NOMO-1 (cell line): ENCODE measurements at regions not wholly inside any gene's neighbourhood (a gene's known extent, or its start where the extent isn't known, plus 50 kb on each side); places are given as distances from the start of the nearest gene placed in this dataset.
A peak's percentile ranks its signal among the peaks of the same experiment; 100 is the strongest.

Source experiments
- DNase-seq, 2 experiments: peaks; one replicate each; lab custom pipeline; 2025; ENCODE audit not compliant: unreplicated experiment in 2 of 2; lab: John Stamatoyannopoulos, UW

DNA sequence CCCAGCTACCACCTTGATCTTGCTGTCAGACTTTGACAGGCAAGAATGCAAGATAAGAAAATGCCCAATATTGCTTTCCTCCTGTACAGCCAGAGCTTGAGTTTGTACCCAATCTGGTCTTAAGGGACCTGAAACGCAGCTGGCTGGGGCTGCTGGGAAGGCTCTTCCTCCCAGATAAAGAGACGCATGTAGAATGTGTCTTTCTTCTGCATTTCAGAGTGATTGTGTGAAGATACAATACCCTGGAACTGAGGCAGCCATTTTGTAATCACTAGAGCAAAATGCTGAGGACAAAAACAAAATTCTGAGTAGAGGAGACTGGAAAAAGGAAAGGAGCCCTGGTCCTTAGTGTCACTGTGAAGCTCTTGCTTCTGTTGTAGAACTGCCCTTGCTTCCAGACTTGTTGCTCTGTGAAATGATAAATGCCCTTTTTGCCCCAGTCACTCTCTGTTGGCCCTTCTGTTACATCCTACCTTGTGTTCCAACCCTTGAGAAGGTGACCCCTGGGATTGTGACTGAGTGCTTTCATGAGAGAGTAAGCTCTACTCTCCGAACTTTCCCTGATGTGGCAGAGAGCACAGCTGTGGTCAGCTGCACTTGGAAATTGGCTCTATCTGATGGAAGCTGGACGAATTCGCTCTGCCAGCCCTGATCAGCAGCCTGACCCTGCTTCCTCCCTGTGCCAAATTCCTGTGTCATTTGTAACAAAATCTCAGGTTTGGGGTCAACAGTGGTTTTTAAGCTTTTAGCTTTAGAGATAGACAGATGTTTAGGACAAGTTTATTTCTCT lies 137.4 kb upstream of the RBMS1 start:
- no peak for DNase-seq

- DNase-seq, result no peak
These were observed 138.7 kb upstream of the RBMS1 start for GRCh38 chr2:160632084-160632975.

- DNase-seq, result no peak
These were observed 140.8 kb upstream of the RBMS1 start for GRCh38 chr2:160634436-160634835.

DNA sequence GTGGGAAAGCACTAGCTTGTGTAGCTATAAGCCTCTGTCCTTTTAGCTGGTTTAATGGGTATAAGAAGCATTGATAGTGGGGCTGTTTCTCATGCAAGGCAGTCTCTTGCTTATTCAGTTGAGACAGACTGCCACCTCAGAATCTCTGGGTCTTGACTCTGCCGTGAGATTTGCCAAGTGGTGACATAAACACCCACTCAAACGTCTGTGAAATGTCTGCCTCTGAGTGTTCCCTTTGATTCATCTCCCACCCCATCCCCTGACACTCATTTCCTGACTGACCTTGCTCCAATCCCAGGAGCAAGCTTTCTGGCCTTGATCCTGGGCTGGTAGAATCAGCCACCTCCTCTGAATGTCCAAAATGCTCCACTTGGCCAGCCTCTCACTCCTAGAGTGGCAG lies 141.9 kb upstream of the RBMS1 start:
- DNase-seq, result no peak

DNA sequence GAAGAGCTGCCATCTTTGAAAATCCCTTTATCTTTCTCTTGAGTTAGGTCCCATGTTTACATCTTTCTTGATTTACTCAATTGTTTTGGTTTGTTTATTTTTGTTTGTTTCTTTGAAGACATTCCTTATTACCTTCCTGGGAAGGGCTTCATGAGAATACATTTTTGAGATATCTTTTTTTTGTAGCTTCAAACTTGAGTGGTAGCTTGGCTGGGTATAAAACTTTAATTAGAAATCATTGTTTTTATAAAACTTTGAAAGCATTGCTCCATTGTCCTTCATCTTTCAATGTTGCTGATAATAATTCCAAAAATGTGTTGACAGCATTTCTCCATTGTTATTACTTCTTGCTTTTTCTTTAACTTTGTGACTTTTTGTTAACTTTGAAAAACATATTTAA lies 145.9 kb upstream of the RBMS1 start:
- no peak for DNase-seq

GRCh38 chr2:160646684-160647444 lies 153.3 kb upstream of the RBMS1 start:
- DNase-seq, result no peak

DNA sequence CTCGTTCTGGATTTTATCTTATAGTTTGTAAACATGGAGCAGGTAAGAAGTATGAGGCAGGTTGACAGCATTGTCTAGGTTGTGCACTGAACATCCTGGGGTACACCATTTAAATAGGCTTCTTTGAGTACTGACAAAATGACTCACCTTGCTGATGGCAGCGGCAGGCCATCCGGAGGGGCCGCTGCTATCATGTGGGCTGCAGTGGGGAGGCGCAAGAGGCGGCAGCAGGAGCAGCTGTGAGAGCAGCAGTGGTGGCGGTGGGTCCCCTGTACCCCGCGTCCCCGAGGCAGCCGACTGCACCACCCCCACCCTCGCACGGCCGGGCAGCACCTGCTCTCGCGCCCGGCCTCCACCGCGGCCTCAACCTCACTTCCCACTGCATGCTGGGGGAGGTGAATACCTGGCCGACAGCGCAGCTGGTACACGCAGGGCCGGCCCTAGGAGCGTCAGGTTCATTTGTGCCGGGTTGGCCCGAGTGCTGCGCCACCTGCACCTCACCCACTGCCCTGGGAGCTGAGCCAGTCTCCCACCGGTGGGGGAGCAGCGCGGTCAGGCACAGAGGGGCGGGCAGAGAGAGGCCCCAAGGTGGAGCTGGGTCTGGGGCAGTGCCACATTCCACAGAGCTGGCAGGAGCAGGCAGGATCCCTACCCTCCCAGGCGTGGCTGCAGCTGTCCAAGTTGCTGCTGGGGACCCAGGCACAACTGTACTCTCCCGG lies 154.5 kb upstream of the RBMS1 start:
- no peak for DNase-seq

GRCh38 chr2:160649698-160650097 lies 156.1 kb upstream of the RBMS1 start:
- no peak for DNase-seq

DNA sequence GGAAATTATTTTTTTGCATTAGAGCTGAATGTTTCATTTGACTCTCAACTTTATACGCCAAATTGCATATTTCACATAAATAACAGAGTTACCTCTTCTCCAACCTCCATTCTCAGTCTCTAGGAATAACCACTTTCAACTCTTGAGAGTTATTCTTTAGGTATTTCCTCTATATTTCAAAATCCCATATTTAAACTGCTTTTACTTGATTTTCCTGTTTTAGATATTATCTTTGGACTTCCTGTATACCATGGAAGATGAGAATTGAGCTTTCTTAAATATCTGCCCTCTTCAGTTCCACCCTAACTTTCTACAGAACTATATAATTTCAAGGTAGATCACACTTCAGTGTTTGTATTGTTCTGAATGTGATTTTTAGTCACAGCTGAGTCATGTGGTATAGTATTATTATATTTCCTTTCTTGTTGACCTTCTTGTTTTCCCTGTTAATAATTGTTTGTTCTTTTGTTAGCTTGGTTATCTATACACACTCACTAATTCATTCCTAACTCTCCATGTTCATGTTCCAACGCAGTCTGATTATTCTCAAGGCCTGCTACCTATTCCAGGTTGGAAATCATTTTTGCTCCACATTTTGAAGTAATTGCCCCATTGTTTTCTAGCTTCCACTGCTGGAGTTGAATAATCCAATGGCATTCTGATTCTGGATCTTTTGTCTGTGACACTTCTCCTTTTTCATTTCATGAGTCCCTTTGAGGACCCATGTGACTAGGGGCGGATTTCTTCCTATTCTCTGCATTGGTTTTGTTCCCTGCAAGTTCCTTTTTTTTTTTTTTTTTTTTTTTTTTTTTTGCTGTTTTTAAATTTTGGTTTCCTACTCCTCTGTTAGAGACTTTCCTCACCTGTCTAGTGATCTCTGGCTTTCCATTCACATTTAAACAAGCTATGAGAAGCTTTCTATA lies 156.8 kb upstream of the RBMS1 start:
- DNase-seq, result peak; percentile 41 to 85

GRCh38 chr2:160651416-160652200 lies 158.0 kb upstream of the RBMS1 start:
- DNase-seq, result no peak

- peak; percentile 72 to 82 for DNase-seq
These were observed 158.6 kb upstream of the RBMS1 start for GRCh38 chr2:160652236-160652635.

- DNase-seq, result no peak
These were observed 163.6 kb upstream of the RBMS1 start for GRCh38 chr2:160657196-160657595.

DNA sequence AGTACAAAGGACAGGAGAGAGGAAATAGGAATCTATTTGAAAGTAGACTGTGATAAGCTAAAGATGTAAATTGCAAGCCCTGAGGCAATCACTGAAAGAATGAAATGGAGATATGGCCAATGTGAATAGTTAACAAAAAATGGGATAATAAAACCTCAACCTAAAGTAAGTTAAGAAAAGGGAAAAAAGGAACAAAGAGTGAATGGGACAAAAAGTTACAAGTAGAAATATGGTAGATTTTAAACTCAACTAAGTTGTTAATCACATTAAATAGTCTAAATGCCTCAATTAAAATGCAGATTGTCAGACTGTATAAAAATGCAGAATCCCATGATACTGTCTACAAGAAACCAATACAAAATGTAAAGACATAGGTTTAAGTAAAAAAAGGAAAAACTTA lies 165.2 kb upstream of the RBMS1 start:
- no peak for DNase-seq

GRCh38 chr2:160660741-160661140 lies 167.1 kb upstream of the RBMS1 start:
- DNase-seq, result peak; percentile 2 to 5

- peak in 1 of 2 experiments; percentile 1 for DNase-seq
These were observed 171.1 kb upstream of the RBMS1 start for GRCh38 chr2:160664603-160665140.

DNA sequence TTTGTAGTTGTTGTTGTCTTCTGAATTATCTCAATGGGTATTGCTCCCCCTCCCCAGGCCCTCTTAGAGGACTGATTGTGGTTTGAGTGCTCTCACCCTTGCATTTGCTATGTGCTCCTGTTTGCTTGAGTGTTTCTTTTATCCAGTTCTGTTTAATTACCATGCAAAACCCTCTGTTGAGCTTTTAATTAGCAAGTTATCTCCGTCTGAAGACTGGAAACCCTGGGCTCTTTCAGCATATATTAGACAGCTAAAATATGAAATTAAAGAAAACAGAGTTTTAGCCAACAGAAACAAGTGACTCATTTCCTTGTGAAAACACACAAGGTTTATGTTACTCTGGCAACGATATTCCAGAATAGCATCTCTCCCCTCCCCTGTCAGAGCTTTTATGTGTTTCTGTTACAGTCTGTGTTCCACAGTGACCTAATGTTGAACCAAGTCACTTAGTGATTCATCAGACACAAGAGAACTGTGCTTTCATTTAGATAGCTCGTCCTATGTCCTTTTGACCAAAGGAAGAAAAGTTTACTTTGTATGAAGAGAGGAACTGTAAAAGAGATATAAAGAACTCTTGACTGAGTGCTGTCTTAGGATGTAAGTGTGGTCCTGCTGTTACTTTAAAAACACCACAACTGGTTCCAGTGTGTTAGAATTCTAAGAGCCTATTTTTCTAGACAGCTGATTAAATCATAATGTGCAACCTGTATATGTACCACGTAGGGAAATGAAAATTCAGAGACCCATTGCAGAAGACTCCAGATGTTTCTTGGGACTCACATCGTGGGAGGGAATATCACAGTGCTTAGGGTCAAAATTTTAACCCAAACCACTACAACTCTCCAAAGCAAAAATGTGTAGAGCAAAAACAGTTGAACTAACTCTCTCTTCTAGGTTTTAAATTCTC lies 172.8 kb upstream of the RBMS1 start:
- peak; percentile 43 to 88 for DNase-seq

- no peak for DNase-seq
These were observed 174.2 kb upstream of the RBMS1 start for GRCh38 chr2:160667811-160668210.
